MM.1S (cell line): ENCODE measurements at regions not wholly inside any gene's neighbourhood (a gene's known extent, or its start where the extent isn't known, plus 50 kb on each side); places are given as distances from the start of the nearest gene placed in this dataset.

Experiments
- DNase-seq: peaks from one replicate; pipeline ENCODE4 v3.0.0-alpha.2; 2015
- H2AFZ ChIP-seq: fragments of 300-600 bp; sonication (generic); 2 replicates; pipeline ENCODE4 v1.6.0; 2016; ENCODE audit warnings: antibody characterized with exemption, low read length
- H3F3A ChIP-seq: fragments of 300-600 bp; sonication (generic); 2 replicates; pipeline ENCODE4 v1.6.1; 2016; ENCODE audit warnings: mild to moderate bottlenecking, antibody characterized with exemption, low read length, moderate library complexity, mixed read lengths; ENCODE audit not compliant: insufficient read depth
- H3K27ac ChIP-seq: fragments of 300-600 bp; sonication (generic); 2 replicates; pipeline ENCODE4 v1.5.1; 2016; ENCODE audit warnings: mild to moderate bottlenecking, low read length
- H3K27me3 ChIP-seq: fragments of 300-600 bp; sonication (generic); replicated peaks from 2 replicates; pipeline ENCODE4 v1.6.0; 2016; ENCODE audit warnings: low read length; ENCODE audit not compliant: insufficient read depth
- H3K36me3 ChIP-seq: fragments of 300-600 bp; sonication (generic); replicated peaks from 2 replicates; pipeline ENCODE4 v1.6.1; 2016; ENCODE audit warnings: mild to moderate bottlenecking, low read length, mixed read lengths; ENCODE audit not compliant: insufficient read depth
- H3K4me1 ChIP-seq: fragments of 300-600 bp; sonication (generic); 2 replicates; pipeline ENCODE4 v1.6.1; 2016; ENCODE audit warnings: low read length, mixed read lengths
- H3K4me2 ChIP-seq: fragments of 300-600 bp; sonication (generic); 2 replicates; pipeline ENCODE4 v1.6.0; 2016; ENCODE audit warnings: low read depth, low read length
- H3K4me3 ChIP-seq: fragments of 300-600 bp; sonication (generic); 2 replicates; pipeline ENCODE4 v1.5.1; 2016; ENCODE audit warnings: low read length, mixed read lengths
- H3K79me2 ChIP-seq: fragments of 300-600 bp; sonication (generic); 2 replicates; pipeline ENCODE4 v1.6.1; 2016; ENCODE audit warnings: mixed run types, low read length, mixed read lengths
- H3K9ac ChIP-seq: fragments of 300-600 bp; sonication (generic); 2 replicates; pipeline ENCODE4 v1.6.1; 2016; ENCODE audit warnings: low read length, mixed read lengths
- H3K9me2 ChIP-seq: fragments of 300-600 bp; sonication (generic); replicated peaks from 2 replicates; pipeline ENCODE4 v1.6.1; 2016; ENCODE audit warnings: mild to moderate bottlenecking, low read length, mixed read lengths; ENCODE audit not compliant: insufficient read depth
- H3K9me3 ChIP-seq: fragments of 300-600 bp; sonication (generic); replicated peaks from 2 replicates; pipeline ENCODE4 v1.6.1; 2016; ENCODE audit warnings: mild to moderate bottlenecking, low read length, mixed read lengths; ENCODE audit not compliant: insufficient read depth
- H4K20me1 ChIP-seq: fragments of 300-600 bp; sonication (generic); 2 replicates; pipeline ENCODE4 v1.6.1; 2016; ENCODE audit warnings: mild to moderate bottlenecking, low read length, moderate library complexity, mixed read lengths; ENCODE audit not compliant: insufficient read depth
- CTCF ChIP-seq: fragments of 300-600 bp; sonication (generic); IDR thresholded peaks from 2 replicates; pipeline ENCODE4 v1.5.1; 2016; ENCODE audit warnings: antibody characterized with exemption, low read length, mixed read lengths
- EZH2 ChIP-seq: fragments of 300-600 bp; sonication (generic); optimal IDR thresholded peaks from 2 replicates; pipeline ENCODE3; 2017; ENCODE audit warnings: low read depth, mild to moderate bottlenecking, antibody characterized with exemption, low read length, mixed read lengths
- EZH2phosphoT487 ChIP-seq: fragments of 300-600 bp; sonication (generic); IDR thresholded peaks from 2 replicates; pipeline ENCODE4 v1.6.1; 2018; ENCODE audit warnings: antibody characterized with exemption, low read length

GRCh38 chr18:73120626-73121025 lies 252.8 kb upstream of the NETO1 start:
- Histone ChIP-seq H3K4me3 (no peak overlapping the region), H3K9ac (no peak overlapping the region), H3K9me3 (no peaks in the 10 kb centered on the region), H4K20me1 (no peaks in the 10 kb centered on the region), H3K4me1 (no peaks in the 10 kb centered on the region), H3K79me2 (no peaks in the 10 kb centered on the region), H3K4me2 (no peak overlapping the region), H3K27ac (no peak overlapping the region), H3K27me3 (no peaks in the 10 kb centered on the region), H2AFZ (no peak overlapping the region), H3F3A (no peaks in the 10 kb centered on the region), H3K9me2 (no peaks in the 10 kb centered on the region), H3K36me3 (no peaks in the 10 kb centered on the region)
- no peak for DNase-seq
- TF ChIP-seq EZH2 (no peak), CTCF (no peak), EZH2phosphoT487 (no peak)

GRCh38 chr18:73119574-73119973 lies 251.8 kb upstream of the NETO1 start:
- H3K4me1 ChIP-seq = no peaks in the 10 kb centered on the region
- H3K9me3 ChIP-seq = no peaks in the 10 kb centered on the region
- no peak overlapping the region for H3K27ac ChIP-seq
- no peaks in the 10 kb centered on the region for H3F3A ChIP-seq
- no peaks in the 10 kb centered on the region for H3K36me3 ChIP-seq
- no peak for TF ChIP-seq CTCF
- H3K9ac ChIP-seq = no peak overlapping the region
- no peak overlapping the region for H2AFZ ChIP-seq
- H3K9me2 ChIP-seq = no peaks in the 10 kb centered on the region
- no peak overlapping the region for H3K4me2 ChIP-seq
- DNase-seq = no peak
- no peaks in the 10 kb centered on the region for H3K79me2 ChIP-seq
- H4K20me1 ChIP-seq = no peaks in the 10 kb centered on the region
- H3K27me3 ChIP-seq = no peaks in the 10 kb centered on the region
- H3K4me3 ChIP-seq = no peak overlapping the region

- Histone ChIP-seq H2AFZ (no peak overlapping the region), H3K27ac (no peak overlapping the region), H3K79me2 (no peaks in the 10 kb centered on the region), H3K4me3 (no peak overlapping the region), H3F3A (no peaks in the 10 kb centered on the region), H3K4me2 (no peak overlapping the region), H3K36me3 (no peaks in the 10 kb centered on the region), H3K9me3 (no peaks in the 10 kb centered on the region), H3K27me3 (no peaks in the 10 kb centered on the region), H3K9ac (no peak overlapping the region), H4K20me1 (no peaks in the 10 kb centered on the region), H3K4me1 (no peaks in the 10 kb centered on the region), H3K9me2 (no peaks in the 10 kb centered on the region)
- no peak for TF ChIP-seq EZH2
- TF ChIP-seq EZH2phosphoT487 = no peak
- DNase-seq = no peak
Observed at GRCh38 chr18:73118121-73118816, 250.5 kb upstream of the NETO1 start.

- TF ChIP-seq CTCF = no peak
- no peak for DNase-seq
- H3K79me2 ChIP-seq = no peaks in the 10 kb centered on the region
- H3K36me3 ChIP-seq = no peaks in the 10 kb centered on the region
- no peaks in the 10 kb centered on the region for H3K9me3 ChIP-seq
- no peak overlapping the region for H3K9ac ChIP-seq
- no peaks in the 10 kb centered on the region for H3F3A ChIP-seq
- H3K27ac ChIP-seq = no peak overlapping the region
- no peak overlapping the region for H3K4me3 ChIP-seq
- H3K27me3 ChIP-seq = no peaks in the 10 kb centered on the region
- no peaks in the 10 kb centered on the region for H3K4me1 ChIP-seq
- no peak overlapping the region for H3K4me2 ChIP-seq
- H3K9me2 ChIP-seq = no peaks in the 10 kb centered on the region
- H4K20me1 ChIP-seq = no peaks in the 10 kb centered on the region
- no peak overlapping the region for H2AFZ ChIP-seq
Observed at GRCh38 chr18:73110307-73110706, 242.5 kb upstream of the NETO1 start.
